HG02981 (cell line): ENCODE measurements at regions not wholly inside any gene's neighbourhood (a gene's known extent, or its start where the extent isn't known, plus 50 kb on each side); places are given as distances from the start of the nearest gene placed in this dataset.

Source experiments
- ATAC-seq: cut with Tn5 transposase; IDR thresholded peaks from one replicate; pipeline ENCODE4 v1.9.1; 2021; ENCODE audit warnings: mild to moderate bottlenecking, moderate library complexity; ENCODE audit not compliant: unreplicated experiment

- ATAC-seq, result no peak
Observed at GRCh38 chr1:168960114-168960513, 146.4 kb upstream of the ATP1B1 start.

- ATAC-seq, result no peak
Observed at GRCh38 chr1:168960595-168960994, 145.9 kb upstream of the ATP1B1 start.

- no peak for ATAC-seq
Observed at GRCh38 chr1:168963601-168964000, 142.9 kb upstream of the ATP1B1 start.

- no peak for ATAC-seq
Observed at GRCh38 chr1:168964478-168964877, 142.0 kb upstream of the ATP1B1 start.

- ATAC-seq, result no peak
Observed at GRCh38 chr1:168966217-168966616, 140.3 kb upstream of the ATP1B1 start.

- ATAC-seq, result no peak
Observed at GRCh38 chr1:168966636-168967035, 139.9 kb upstream of the ATP1B1 start.

GRCh38 chr1:168970926-168971659 is 135.4 kb upstream of the ATP1B1 start:
- ATAC-seq, result no peak

- ATAC-seq, result no peak
Observed at GRCh38 chr1:168972225-168972624, 134.3 kb upstream of the ATP1B1 start.

- no peak for ATAC-seq
Observed at GRCh38 chr1:168972887-168973286, 133.6 kb upstream of the ATP1B1 start.

- ATAC-seq, result no peak
Observed at GRCh38 chr1:168974117-168974516, 132.4 kb upstream of the ATP1B1 start.

GRCh38 chr1:168974611-168975010 is 131.9 kb upstream of the ATP1B1 start:
- no peak for ATAC-seq

GRCh38 chr1:168976267-168976666 is 130.2 kb upstream of the ATP1B1 start:
- ATAC-seq, result no peak

- ATAC-seq, result no peak
Observed at GRCh38 chr1:168977618-168978017, 128.9 kb upstream of the ATP1B1 start.

GRCh38 chr1:168979276-168979675 is 127.2 kb upstream of the ATP1B1 start:
- no peak for ATAC-seq

- no peak for ATAC-seq
Observed at GRCh38 chr1:168980180-168980579, 126.3 kb upstream of the ATP1B1 start.

- ATAC-seq, result no peak
Observed at GRCh38 chr1:168980656-168981055, 125.8 kb upstream of the ATP1B1 start.

- ATAC-seq, result no peak
Observed at GRCh38 chr1:168982778-168983177, 123.7 kb upstream of the ATP1B1 start.

- no peak for ATAC-seq
Observed at GRCh38 chr1:168987330-168987729, 119.2 kb upstream of the ATP1B1 start.

GRCh38 chr1:168987923-168988322 is 118.6 kb upstream of the ATP1B1 start:
- ATAC-seq, result no peak

- no peak for ATAC-seq
Observed at GRCh38 chr1:168989985-168990384, 116.5 kb upstream of the ATP1B1 start.

GRCh38 chr1:168991667-168992475 is 114.6 kb upstream of the ATP1B1 start:
- ATAC-seq, result no peak

GRCh38 chr1:169001353-169001752 is 105.1 kb upstream of the ATP1B1 start:
- no peak for ATAC-seq
